B cell (primary cell): ENCODE measurements at regions not wholly inside any gene's neighbourhood (a gene's known extent, or its start where the extent isn't known, plus 50 kb on each side); places are given as distances from the start of the nearest gene placed in this dataset.

Source experiments
- CTCF ChIP-seq: fragments of 200-600 bp; IDR thresholded peaks from one replicate; pipeline ENCODE4 v1.8.0; 2022; ENCODE audit warnings: antibody characterized with exemption, mild to moderate bottlenecking
- EZH2 ChIP-seq: IDR thresholded peaks from 2 replicates; pipeline ENCODE4 v1.6.1; 2012; ENCODE audit warnings: borderline replicate concordance, low read depth, mild to moderate bottlenecking, moderate library complexity, low read length; ENCODE audit not compliant: insufficient read depth, poor library complexity, severe bottlenecking

GRCh38 chr9:78601957-78602565, 305.1 kb downstream of the PSAT1 start:
- TF ChIP-seq CTCF (peak; percentile 84), EZH2 (no peak)
